ENCODE measurements at regions not wholly inside any gene's neighbourhood (a gene's known extent, or its start where the extent isn't known, plus 50 kb on each side); places are given as distances from the start of the nearest gene placed in this dataset.

DNA sequence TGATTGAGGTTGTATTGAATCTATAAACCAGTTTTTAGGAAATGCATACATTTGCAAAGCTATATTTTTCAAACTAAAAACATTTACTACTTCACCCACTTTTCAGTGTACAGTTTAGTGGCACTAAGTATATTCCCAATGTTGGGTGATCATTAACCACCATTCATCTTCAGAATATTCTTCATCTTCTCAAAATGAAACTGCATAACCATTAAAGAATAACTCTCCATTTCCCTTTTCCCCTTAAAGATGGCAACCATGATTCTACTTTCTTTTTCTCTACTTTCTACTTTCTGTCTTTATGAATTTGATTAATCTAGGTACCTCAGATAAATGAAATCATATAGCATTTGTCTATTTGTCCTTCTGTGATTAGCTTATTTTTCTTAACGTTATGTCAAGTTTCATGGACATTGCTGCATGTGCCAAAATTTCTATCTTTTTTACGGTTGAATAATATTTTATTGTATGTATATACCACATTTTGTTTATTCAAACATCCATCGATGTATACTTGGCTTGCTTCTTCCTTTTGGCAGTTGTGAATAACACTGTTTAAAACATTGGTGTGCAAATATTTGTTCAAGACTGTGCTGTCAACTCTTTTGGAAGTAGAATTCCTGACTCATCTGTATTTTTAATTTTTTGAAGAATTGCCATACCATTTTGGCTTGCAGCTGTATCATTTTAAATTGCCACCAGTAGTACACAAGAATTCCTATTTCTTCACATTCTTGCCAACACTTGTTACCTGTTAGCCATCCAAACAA lies 104.9 kb downstream of the RPRM start:
- no peaks in the 10 kb centered on the region for H3K27me3 ChIP-seq (ENCODE audit: insufficient read depth, low read length)
- H3K9ac ChIP-seq (ENCODE audit: low read length), result no peak overlapping the region
- no TSS peak for BruUV-seq (replicated peaks)
- no peaks in the 10 kb centered on the region for H3K9me2 ChIP-seq (ENCODE audit: insufficient read depth)
- H3K4me3 ChIP-seq (replicated peaks in 1 of 2; ENCODE audit: low read depth in 1 of 2, low read length in 2 of 2), result no peak overlapping the region
- no peaks in the 10 kb centered on the region for H4K20me1 ChIP-seq (ENCODE audit: insufficient read depth)
- intact Hi-C loops (cut with micrococcal nuclease), result no loop called here
- TF ChIP-seq JUND (IDR thresholded peaks at IDR 0.05), result no peak
- no peak for TF ChIP-seq SRF (IDR thresholded peaks at IDR 0.05; ENCODE audit: low read depth)
- no peak for TF ChIP-seq YY1 (IDR thresholded peaks at IDR 0.05; ENCODE audit: extremely low read depth, insufficient replicate concordance, low read depth, low read length)
- no peak for TF ChIP-seq SIN3A (IDR thresholded peaks at IDR 0.05; ENCODE audit: low read depth)
- TF ChIP-seq, protein P1, sequence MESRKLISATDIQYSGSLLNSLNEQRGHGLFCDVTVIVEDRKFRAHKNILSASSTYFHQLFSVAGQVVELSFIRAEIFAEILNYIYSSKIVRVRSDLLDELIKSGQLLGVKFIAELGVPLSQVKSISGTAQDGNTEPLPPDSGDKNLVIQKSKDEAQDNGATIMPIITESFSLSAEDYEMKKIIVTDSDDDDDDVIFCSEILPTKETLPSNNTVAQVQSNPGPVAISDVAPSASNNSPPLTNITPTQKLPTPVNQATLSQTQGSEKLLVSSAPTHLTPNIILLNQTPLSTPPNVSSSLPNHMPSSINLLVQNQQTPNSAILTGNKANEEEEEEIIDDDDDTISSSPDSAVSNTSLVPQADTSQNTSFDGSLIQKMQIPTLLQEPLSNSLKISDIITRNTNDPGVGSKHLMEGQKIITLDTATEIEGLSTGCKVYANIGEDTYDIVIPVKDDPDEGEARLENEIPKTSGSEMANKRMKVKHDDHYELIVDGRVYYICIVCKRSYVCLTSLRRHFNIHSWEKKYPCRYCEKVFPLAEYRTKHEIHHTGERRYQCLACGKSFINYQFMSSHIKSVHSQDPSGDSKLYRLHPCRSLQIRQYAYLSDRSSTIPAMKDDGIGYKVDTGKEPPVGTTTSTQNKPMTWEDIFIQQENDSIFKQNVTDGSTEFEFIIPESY (IDR thresholded peaks at IDR 0.05; ENCODE audit: extremely low read depth, insufficient replicate concordance, low read length), result no peak
- TF ChIP-seq, protein P2, sequence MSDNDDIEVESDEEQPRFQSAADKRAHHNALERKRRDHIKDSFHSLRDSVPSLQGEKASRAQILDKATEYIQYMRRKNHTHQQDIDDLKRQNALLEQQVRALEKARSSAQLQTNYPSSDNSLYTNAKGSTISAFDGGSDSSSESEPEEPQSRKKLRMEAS (IDR thresholded peaks at IDR 0.05), result no peak
- TF ChIP-seq ELF1 (IDR thresholded peaks at IDR 0.05; ENCODE audit: borderline replicate concordance, low read depth), result no peak
- TF ChIP-seq, protein P3, sequence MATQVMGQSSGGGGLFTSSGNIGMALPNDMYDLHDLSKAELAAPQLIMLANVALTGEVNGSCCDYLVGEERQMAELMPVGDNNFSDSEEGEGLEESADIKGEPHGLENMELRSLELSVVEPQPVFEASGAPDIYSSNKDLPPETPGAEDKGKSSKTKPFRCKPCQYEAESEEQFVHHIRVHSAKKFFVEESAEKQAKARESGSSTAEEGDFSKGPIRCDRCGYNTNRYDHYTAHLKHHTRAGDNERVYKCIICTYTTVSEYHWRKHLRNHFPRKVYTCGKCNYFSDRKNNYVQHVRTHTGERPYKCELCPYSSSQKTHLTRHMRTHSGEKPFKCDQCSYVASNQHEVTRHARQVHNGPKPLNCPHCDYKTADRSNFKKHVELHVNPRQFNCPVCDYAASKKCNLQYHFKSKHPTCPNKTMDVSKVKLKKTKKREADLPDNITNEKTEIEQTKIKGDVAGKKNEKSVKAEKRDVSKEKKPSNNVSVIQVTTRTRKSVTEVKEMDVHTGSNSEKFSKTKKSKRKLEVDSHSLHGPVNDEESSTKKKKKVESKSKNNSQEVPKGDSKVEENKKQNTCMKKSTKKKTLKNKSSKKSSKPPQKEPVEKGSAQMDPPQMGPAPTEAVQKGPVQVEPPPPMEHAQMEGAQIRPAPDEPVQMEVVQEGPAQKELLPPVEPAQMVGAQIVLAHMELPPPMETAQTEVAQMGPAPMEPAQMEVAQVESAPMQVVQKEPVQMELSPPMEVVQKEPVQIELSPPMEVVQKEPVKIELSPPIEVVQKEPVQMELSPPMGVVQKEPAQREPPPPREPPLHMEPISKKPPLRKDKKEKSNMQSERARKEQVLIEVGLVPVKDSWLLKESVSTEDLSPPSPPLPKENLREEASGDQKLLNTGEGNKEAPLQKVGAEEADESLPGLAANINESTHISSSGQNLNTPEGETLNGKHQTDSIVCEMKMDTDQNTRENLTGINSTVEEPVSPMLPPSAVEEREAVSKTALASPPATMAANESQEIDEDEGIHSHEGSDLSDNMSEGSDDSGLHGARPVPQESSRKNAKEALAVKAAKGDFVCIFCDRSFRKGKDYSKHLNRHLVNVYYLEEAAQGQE (IDR thresholded peaks at IDR 0.05; ENCODE audit: low read depth), result no peak
- H2AFZ ChIP-seq (ENCODE audit: low read depth, low read length, poor library complexity, severe bottlenecking), result no peak overlapping the region
- POLR2A ChIA-PET, result no interaction called here
- no peaks in the 10 kb centered on the region; a peak in 1 of 4 replicates for H3K36me3 ChIP-seq (ENCODE audit: control insufficient read depth in 1 of 2, insufficient read depth in 2 of 2, low read length in 2 of 2)
- H3K9me3 ChIP-seq (ENCODE audit: control insufficient read depth in 1 of 2, insufficient read depth in 1 of 2, low read depth in 1 of 2, low read length in 2 of 2), result no peaks in the 10 kb centered on the region
- H3K79me2 ChIP-seq (ENCODE audit: insufficient read depth, low read length), result no peaks in the 10 kb centered on the region
- DNase-seq (ENCODE audit: low read depth, low spot score) (no peak), ATAC-seq (no peak)
- no peaks in the 10 kb centered on the region for H3K4me1 ChIP-seq (ENCODE audit: control insufficient read depth in 1 of 2, insufficient read depth in 2 of 2, low read length in 2 of 2)
- no peak overlapping the region for H3K27ac ChIP-seq (ENCODE audit: low read depth, low read length)
- H3K4me2 ChIP-seq (ENCODE audit: low read length), result no peak overlapping the region
- RAD21 ChIA-PET (ENCODE audit: low non-redundant PET in 1 of 2, low total read pairs in 2 of 2, uncharacterized antibody in 2 of 2, unreplicated experiment in 2 of 2), result no interaction called here
- CTCF ChIA-PET, result no interaction called here

All from HCT116 (cell line).